B cell (primary cell): ENCODE measurements at regions not wholly inside any gene's neighbourhood (a gene's known extent, or its start where the extent isn't known, plus 50 kb on each side); places are given as distances from the start of the nearest gene placed in this dataset.

Experiments used
- CTCF ChIP-seq: fragments of 200-600 bp; IDR thresholded peaks from one replicate; pipeline ENCODE4 v1.8.0; 2022; ENCODE audit warnings: antibody characterized with exemption, mild to moderate bottlenecking
- EZH2 ChIP-seq: IDR thresholded peaks from 2 replicates; pipeline ENCODE4 v1.6.1; 2012; ENCODE audit warnings: borderline replicate concordance, low read depth, mild to moderate bottlenecking, moderate library complexity, low read length; ENCODE audit not compliant: insufficient read depth, poor library complexity, severe bottlenecking

- TF ChIP-seq EZH2, result no peak
- no peak for TF ChIP-seq CTCF
Observed at GRCh38 chr14:97723819-97724218, 926.6 kb downstream of the VRK1 start.
